Fibroblast of skin of right biceps (primary cell): ENCODE measurements at regions not wholly inside any gene's neighbourhood (a gene's known extent, or its start where the extent isn't known, plus 50 kb on each side); places are given as distances from the start of the nearest gene placed in this dataset.
A peak's percentile ranks its signal among the peaks of the same experiment; 100 is the strongest.

ENCODE experiments used
- DNase-seq: peaks from one replicate; pipeline ENCODE4 v3.0.0-alpha.2; 2013

GRCh38 chr9:85427772-85428171, 314.0 kb downstream of the AGTPBP1 start:
- no peak for DNase-seq

DNA sequence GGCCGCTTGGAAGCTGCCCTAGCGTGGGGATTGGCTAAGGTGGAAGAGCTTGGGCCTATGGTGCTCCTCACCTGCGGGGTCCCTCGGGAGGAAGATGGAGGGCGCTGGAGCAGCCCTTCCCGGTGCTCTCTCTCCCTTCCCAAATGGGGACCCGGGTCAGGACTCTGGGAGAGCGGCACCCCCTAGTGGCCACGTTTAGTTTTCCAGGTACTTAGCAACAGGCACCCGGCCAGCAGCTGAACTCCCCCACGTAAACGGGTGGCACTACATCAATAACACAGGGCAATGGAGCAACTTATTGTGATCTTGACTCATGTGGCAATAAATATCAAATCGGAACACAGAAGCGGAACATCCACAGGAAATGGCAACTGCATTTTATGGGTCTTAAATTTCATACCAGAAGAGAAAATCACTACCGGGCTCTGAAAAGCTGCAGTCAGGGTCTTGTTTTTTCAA, 316.6 kb downstream of the AGTPBP1 start:
- peak; percentile 49 for DNase-seq

GRCh38 chr9:85423422-85423821, 318.3 kb downstream of the AGTPBP1 start:
- no peak for DNase-seq

- peak; percentile 46 for DNase-seq
These were observed 320.1 kb downstream of the AGTPBP1 start for GRCh38 chr9:85421641-85422040.

DNA sequence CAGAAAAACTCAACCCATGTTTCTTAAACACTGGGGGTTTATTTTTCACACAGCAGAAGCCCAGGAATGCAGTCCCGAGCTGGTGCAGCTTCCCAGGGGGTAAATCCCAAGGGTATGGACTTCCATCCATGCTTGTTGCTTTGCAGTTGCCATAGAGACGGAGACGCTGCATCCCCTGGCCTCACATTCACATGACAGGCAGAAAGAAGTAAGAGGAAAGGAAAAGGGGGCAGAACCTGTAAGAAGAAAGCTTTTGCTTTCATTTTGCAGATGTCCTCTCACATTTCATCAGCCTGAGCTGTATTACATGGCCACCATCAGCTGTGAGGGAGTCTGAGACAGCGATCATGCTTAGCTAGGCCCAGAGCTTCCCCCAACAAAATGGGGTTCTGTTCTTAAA, 321.0 kb downstream of the AGTPBP1 start:
- peak; percentile 67 for DNase-seq

DNA sequence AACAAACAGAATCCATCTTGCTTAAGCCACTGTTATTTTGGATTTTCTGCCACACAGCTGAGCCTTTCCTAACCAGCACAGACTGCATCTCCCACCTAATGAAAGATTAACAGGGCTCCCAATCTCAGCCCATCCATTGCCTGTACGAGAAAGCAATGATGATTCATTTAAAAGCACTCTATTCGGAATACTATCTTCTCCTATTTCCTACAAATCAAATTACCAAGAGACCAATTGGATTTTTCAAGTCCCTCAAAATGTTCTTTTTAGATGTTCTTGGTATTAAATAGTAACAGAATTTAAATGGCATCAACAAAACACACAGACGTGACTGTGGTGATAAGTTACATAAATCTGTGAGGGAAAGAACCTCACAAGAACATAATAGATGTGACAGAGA, 324.1 kb downstream of the AGTPBP1 start:
- no peak for DNase-seq

DNA sequence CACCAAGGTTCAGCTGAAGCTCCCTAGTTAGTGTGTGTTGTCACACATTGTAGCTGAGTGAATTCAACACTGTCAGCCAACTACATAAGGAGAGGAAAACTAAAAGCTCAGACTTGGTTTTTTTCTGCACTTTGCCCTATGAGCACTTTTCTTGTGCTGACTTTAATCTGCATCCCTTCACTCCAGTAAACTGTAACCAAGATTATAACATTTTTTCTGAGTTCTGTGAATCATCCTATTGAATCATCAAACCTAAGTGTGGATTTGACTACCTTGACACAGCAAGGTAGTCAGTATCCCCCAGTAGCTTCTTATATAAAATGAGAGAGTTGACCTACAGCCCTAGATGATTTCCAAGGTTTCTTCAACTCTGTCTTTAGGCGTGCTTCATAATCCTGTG, 325.0 kb downstream of the AGTPBP1 start:
- no peak for DNase-seq

GRCh38 chr9:85414390-85414789, 327.4 kb downstream of the AGTPBP1 start:
- DNase-seq: no peak

DNA sequence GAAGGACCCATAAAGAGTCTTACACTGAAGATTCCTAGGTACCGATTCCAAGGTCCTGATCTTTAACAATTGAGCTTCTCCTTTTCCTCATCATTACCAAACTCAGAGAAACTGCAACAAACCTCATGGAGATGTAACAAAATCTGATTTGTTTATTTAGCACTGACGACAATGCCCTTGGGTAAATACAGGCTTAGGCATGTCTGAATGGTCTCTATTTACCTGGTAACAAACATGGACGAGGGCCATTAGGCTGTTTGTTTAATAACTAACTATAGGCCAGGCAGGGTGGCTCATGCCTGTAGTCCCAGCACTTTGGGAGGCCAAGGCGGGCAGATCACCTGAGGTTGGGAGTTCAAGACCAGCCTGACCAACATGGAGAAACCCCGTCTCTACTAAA, 333.3 kb downstream of the AGTPBP1 start:
- DNase-seq: no peak

- DNase-seq: no peak
These were observed 336.2 kb downstream of the AGTPBP1 start for GRCh38 chr9:85405566-85405950.

- DNase-seq: no peak
These were observed 336.7 kb downstream of the AGTPBP1 start for GRCh38 chr9:85404911-85405565.

DNA sequence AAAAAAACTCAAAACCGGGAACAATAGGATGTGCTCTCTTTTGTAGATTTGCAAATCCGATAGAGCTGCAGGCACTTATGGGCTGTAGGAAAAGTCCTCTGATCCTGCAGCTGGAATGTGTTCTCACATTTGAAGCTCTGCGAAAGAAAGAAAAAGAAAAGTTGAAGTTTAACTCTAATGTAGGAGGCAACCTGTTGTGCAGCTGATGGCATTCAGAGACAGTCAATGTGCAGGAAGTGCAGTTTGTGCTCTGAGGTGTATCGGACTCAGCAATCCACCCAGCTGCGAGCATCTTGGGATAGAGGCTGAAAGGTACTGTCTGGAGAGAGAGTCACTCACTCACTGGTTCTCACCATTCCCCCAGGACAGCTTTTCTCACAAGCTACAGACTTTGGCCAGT, 339.2 kb downstream of the AGTPBP1 start:
- no peak for DNase-seq

GRCh38 chr9:85401998-85402397, 339.8 kb downstream of the AGTPBP1 start:
- DNase-seq: peak; percentile 31

- no peak for DNase-seq
These were observed 344.7 kb downstream of the AGTPBP1 start for GRCh38 chr9:85397005-85397404.

GRCh38 chr9:85392260-85392659, 349.5 kb downstream of the AGTPBP1 start:
- DNase-seq: peak; percentile 10

- DNase-seq: peak; percentile 5
These were observed 363.9 kb downstream of the AGTPBP1 start for GRCh38 chr9:85377731-85378289.

DNA sequence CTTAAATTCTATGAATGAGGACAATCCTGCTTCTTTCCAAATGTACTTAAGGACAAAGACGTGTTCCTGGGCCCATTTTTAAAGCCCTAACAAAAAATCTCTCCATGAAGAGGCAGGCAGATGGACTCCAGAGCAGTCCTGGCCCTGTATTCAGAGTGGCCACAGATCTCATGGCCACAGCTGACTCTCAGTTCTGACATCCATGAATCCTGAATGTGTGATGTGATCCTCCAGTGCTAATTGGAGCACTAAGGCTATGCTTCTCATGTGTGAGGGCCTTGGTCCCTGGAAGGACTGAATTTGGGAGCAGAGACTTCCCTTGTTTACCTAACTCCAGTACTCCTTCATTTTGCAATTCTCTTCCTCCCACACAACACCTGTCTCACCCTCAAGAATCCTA, 373.0 kb downstream of the AGTPBP1 start:
- DNase-seq: no peak

DNA sequence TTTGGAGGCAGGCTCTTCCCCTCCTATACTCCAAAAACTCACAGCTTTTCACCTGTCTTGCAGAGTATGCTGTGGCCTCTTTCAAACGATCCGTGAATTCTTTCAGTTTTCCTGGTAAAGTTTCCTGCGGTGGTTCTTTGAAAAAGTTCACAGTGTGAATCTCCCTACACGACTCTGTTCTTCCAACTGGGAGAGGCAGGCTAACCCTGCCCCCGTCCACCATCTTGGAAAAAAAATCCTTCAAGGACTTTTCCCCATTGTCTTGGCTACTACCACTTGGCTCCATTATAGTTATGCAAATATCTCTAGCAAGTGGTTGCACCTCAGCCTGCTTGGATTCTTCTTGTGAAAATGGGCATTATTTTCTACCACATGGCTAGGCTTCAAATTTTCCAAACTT, 382.6 kb downstream of the AGTPBP1 start:
- no peak for DNase-seq

GRCh38 chr9:85349046-85349445, 392.7 kb downstream of the AGTPBP1 start:
- no peak for DNase-seq

DNA sequence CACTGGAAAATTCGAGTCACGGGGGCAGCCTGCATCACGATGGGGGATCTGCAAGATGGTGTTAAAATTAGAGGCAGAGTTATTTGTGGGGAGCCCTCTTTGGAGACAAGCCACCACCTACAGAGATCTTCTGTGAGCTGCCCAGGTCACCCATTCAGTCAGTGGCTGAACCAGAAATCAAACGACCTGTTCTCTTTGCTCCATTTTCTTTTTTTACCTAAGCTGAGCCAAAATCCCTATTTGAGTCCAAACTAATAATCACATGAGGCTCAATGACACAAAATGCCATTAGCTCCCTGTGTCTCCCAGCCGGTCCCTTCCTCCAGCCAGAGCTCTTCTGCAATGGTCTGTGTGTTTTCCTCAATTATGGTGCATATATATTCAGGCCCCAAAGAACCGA, 394.2 kb downstream of the AGTPBP1 start:
- no peak for DNase-seq

DNA sequence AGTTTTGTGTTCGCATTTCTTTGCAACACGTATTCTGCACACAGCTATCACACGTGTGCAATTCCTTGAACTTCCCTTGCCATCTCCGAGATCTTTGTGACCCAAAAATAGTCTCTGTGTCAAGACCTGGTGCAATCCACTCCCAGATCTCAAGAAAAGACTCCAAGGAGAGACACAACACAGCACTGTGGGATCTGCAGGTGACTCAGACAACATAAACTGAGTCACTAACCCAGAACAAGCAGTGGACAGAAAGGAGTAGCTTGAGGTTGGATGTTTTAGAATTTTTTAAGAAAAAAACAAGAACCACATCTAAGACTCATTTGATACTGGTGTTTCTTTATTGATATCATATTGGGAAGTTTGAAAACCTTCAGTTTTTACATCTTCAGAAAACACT, 396.9 kb downstream of the AGTPBP1 start:
- DNase-seq: no peak

GRCh38 chr9:85339338-85339737, 402.4 kb downstream of the AGTPBP1 start:
- no peak for DNase-seq

DNA sequence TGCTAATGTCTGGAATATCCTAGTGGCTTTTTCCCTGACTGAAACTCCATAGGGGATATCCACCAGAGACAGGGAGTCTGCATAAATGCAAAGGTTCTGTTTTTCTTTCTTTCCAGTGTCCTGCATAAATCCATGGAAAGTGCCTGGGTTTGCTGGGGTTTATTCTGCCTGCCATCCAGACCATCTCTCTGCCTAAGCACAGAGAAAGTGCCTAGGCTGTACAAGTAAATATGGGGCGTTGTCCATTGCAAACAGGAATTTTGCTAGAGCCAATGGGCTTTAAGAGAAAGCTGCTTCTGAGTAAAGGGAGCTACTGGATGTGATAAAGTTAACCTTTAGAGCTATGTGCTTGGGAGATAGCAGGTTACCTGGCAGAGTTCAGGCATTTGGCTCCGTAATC, 407.5 kb downstream of the AGTPBP1 start:
- DNase-seq: no peak

GRCh38 chr9:85332487-85332886, 409.3 kb downstream of the AGTPBP1 start:
- DNase-seq: no peak

GRCh38 chr9:85331626-85332025, 410.1 kb downstream of the AGTPBP1 start:
- no peak for DNase-seq
